Kidney capillary endothelial cell (primary cell): ENCODE measurements at regions not wholly inside any gene's neighbourhood (a gene's known extent, or its start where the extent isn't known, plus 50 kb on each side); places are given as distances from the start of the nearest gene placed in this dataset.

Experiments
- DNase-seq: peaks from one replicate; pipeline ENCODE4 v3.0.0-alpha.2; 2018; ENCODE audit warnings: low spot score

GRCh38 chr14:98888927-98889835 lies 382.8 kb downstream of the BCL11B start:
- DNase-seq: no peak

DNA sequence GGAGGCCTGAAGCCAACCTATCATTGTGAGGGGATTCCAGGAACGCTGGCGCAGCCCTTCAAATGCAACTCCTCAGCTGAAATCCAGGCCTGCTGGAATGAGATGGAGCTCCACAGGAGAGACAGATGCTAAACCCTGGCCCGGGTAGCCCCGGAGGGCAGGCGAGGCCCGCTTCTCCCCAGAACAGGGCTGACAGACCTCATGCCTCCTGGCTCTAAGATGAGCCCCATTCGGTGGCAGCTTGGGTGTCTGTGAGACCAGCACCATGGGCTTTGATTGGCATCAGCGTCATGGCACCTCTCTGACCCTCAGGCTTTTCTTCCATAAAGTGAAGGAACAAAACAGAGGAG lies 382.2 kb downstream of the BCL11B start:
- DNase-seq: no peak

DNA sequence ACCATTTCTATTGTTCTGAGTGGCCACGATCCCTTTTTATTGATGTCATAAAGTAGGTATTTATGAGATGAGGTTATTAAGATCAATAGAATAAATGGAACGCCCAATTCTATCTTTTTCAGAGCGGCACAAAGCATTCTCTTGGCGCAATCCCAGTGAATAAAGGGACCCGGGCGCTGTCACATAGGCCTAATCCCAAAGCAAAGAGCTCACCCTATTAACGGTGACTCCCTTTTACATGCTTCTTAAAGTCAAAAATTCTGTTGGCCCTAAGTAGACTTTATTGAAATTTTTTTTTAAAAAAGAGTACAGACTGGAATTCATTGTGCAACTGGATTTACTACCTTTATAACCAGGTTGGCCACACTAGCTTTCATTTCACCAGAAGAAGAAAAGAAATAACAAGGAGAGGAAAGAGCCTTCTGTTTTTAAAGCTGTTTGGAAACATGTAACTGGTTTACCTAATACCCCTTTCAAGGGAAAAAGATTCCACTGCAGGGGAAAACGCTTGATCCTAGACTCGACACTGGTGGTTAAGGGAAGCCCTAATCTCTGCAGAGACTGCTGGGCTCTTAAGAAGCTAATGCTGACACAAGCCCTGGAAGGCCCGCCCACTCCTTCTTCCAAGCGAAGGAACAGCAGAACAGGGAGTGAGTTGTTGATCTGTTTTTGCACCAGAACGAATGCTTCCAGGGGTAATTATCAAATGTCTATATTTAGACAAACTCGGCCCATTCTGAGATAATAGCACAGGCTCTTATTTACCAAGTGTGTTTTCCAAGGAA lies 381.2 kb downstream of the BCL11B start:
- no peak for DNase-seq

DNA sequence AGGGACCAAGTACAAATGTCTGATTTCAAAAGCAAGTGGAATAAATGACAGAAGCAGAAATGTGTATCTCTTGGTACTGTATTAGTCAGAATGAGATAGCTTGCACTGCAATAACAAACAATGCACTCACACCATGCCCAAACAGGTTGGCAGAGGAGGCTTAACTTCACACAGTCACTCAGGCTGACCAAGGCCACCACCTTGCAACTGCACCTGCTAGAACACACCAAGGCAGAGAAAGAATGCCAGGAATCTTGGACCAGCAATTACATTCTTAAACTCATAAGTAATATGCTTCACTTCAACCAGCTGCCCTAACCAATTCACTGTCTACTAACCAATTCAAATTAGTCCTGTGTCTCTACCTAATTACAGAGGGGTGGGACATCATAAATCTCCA lies 378.3 kb downstream of the BCL11B start:
- DNase-seq: no peak

- DNase-seq: no peak
Measured at GRCh38 chr14:98894600-98894999, 377.4 kb downstream of the BCL11B start.

- DNase-seq: no peak
Measured at GRCh38 chr14:98896449-98896848, 375.5 kb downstream of the BCL11B start.

- no peak for DNase-seq
Measured at GRCh38 chr14:98897605-98898309, 374.2 kb downstream of the BCL11B start.

DNA sequence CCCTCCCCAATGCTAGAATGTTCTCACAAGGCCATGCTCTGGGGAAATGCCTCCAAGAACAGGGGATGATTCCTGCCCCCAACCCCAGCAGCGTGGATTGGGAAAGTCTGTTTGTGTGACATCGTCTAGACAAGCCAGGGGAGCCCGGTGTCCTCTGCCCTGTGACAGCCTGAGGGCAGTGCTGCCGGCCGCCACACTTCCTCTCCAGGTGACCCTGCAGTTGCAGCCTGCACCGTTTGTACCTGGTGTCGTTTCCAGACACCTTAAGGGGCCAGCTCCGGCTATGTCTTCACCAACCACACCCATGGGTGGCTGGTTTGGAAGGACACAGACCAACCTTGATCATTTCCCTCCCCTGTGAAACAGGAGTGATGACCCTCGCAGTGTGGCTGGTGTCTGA lies 372.6 kb downstream of the BCL11B start:
- DNase-seq: no peak

- no peak for DNase-seq
Measured at GRCh38 chr14:98900236-98900635, 371.8 kb downstream of the BCL11B start.

GRCh38 chr14:98900798-98901197 lies 371.2 kb downstream of the BCL11B start:
- DNase-seq: no peak

DNA sequence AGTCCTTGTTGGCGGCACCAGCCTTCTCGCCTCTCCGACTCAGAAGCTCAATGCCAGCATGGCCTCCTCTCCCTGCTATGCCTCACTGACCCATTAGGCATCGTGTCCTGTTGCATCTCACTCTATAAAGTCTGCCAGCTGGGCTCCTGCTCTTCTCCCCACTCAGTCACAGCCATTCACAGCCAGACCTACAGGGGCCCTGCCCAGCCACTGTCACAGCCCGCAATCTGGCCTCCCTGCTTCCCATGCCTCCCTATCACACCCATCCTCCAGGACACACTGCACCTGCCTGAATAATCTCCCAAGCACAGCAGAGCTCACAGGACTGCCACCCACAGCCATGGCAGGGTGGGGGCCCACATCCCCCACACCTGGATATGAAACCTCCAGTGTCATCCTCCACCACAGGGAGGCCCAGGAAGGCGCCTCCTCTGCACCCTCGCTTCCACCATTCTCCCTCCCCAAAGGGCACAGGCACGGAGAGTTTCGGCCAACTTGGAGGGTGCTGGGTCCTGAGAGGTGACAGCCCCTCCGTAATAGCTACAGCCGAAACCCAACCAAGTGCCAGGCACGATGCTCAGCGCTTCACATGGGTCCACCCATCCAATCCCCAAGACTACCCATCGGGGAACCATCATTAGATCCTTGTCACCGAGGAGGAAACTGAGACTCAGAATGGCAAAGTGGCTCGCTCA lies 370.3 kb downstream of the BCL11B start:
- DNase-seq: no peak

DNA sequence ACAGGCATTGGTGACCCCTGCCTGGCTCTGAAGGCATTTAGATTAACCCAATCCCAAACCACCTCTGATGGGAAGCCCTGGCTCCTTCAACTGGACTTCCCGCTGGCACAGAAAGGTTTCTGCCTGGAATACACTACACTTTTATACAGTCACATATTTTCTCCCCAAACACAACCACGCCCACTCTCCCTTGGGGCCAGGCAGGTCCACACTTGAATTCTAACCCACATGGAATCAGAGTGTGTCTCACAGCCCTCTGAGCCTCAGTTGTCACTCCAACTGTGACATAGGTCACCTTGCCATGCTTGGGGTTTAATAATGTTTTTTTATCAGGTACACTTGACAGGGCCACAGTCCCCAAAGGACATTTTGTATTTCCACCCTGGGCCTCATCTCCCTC lies 368.6 kb downstream of the BCL11B start:
- DNase-seq: no peak

- no peak for DNase-seq
Measured at GRCh38 chr14:98904677-98905076, 367.3 kb downstream of the BCL11B start.

GRCh38 chr14:98906123-98906995 lies 365.6 kb downstream of the BCL11B start:
- no peak for DNase-seq

DNA sequence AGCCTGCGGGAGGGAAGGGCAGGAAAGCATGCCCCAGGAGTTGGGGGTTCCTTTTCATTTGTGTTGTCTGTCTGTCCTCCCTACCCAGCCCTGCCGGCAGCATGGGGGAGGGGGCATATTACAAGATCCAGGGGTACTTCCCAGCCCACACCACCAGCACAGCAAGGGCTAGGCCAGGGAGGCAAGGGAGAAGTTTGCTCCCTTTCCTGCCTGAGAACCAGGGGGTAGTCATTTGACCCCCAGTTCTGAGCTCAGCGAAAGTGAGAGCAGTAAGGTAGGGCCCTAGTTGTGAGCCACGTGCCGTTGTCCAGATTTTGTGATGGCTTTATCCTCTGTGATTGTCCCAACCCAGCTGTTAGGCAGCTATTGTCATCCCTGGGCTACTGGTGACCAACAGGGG lies 364.7 kb downstream of the BCL11B start:
- no peak for DNase-seq

DNA sequence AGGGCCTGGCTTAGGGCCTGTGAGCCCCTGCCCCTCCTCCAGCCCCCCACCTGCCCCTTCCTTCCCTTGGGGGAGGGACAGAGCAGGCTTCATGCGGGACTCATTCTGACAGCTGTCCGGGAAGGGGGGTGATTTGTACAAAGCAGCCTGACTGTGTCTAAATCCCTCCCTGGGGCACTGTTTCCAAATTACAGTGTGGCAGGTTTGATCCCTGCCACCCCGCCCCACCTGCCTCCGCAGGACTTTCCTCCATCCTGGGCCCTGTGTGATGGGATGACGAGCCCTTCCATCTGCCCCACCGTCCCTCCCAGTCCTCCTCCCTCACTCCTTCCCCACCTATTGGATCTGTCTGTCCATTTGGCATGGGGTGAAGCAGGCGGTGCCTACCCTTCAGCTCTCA lies 363.9 kb downstream of the BCL11B start:
- no peak for DNase-seq

- peak; percentile 98 for DNase-seq
Measured at GRCh38 chr14:98909251-98909944, 362.6 kb downstream of the BCL11B start.

- no peak for DNase-seq
Measured at GRCh38 chr14:98910061-98910460, 361.9 kb downstream of the BCL11B start.

- no peak for DNase-seq
Measured at GRCh38 chr14:98912655-98913054, 359.3 kb downstream of the BCL11B start.

GRCh38 chr14:98913967-98914650 lies 357.9 kb downstream of the BCL11B start:
- no peak for DNase-seq
